ENCODE measurements at regions not wholly inside any gene's neighbourhood (a gene's known extent, or its start where the extent isn't known, plus 50 kb on each side); places are given as distances from the start of the nearest gene placed in this dataset.

GRCh38 chr10:124248056-124249045, 155.0 kb upstream of the CHST15 start:
- no peak for TF ChIP-seq CTCF (IDR thresholded peaks at IDR 0.05)
- TF ChIP-seq POLR2A (IDR thresholded peaks at IDR 0.05): no peak
